Activated T-cell treated with anti-CD3 and anti-CD28 coated beads, Interleukin-2, amount 50 U/mL, for 72 hours (primary cell): ENCODE measurements at regions not wholly inside any gene's neighbourhood (a gene's known extent, or its start where the extent isn't known, plus 50 kb on each side); places are given as distances from the start of the nearest gene placed in this dataset.

Experiments
- ATAC-seq, 2 donors: fragments of 150-1000 bp; cut with Tn5 transposase; replicated peaks in 1 of 2; 2 replicates each; pipeline ENCODE4 v1.10.0; 2021; ENCODE audit warnings: moderate library complexity in 2 of 2, mild to moderate bottlenecking in 1 of 2
- DNase-seq, 2 donors: peaks; one replicate each; pipeline ENCODE4 v3.0.0; 2021 to 2022; ENCODE audit warnings: mixed read lengths in 1 of 2
- H3K27ac Mint-ChIP-seq: one replicate; pipeline ENCODE4 v1.8.0; 2022; ENCODE audit warnings: mild to moderate bottlenecking, moderate library complexity, mixed read lengths
- H3K27me3 Mint-ChIP-seq: one replicate; pipeline ENCODE4 v1.8.0; 2022; ENCODE audit warnings: low read depth, mixed read lengths
- H3K36me3 Mint-ChIP-seq, 2 donors: one replicate each; pipeline ENCODE4 v1.8.0; 2022; ENCODE audit warnings: mixed read lengths in 2 of 2, mild to moderate bottlenecking in 1 of 2; ENCODE audit not compliant: insufficient read depth in 2 of 2
- H3K4me1 Mint-ChIP-seq: one replicate; pipeline ENCODE4 v1.8.0; 2022; ENCODE audit warnings: low read depth, mixed read lengths
- H3K4me3 Mint-ChIP-seq, 2 donors: one replicate each; pipeline ENCODE4 v1.8.0; 2022; ENCODE audit warnings: mild to moderate bottlenecking in 2 of 2, mixed read lengths in 2 of 2, moderate library complexity in 2 of 2
- H3K9me3 Mint-ChIP-seq, 2 donors: one replicate each; pipeline ENCODE4 v1.8.0; 2022; ENCODE audit warnings: mixed read lengths in 2 of 2

GRCh38 chr1:84090447-84091245 lies 53.4 kb upstream of the PRKACB start:
- ATAC-seq (peak; percentile 59 to 62), DNase-seq (no peak)
- peak overlapping the region; percentile 38 for H3K27ac Mint-ChIP-seq
- H3K9me3 Mint-ChIP-seq = no peaks in the 10 kb centered on the region
- H3K36me3 Mint-ChIP-seq = peaks cover 3 to 4% of the 10 kb centered on the region in 2 donors
- no peaks in the 10 kb centered on the region for H3K27me3 Mint-ChIP-seq
- H3K4me1 Mint-ChIP-seq = peaks cover 27% of the 10 kb centered on the region
- peak overlapping the region; percentile 3 to 68 for H3K4me3 Mint-ChIP-seq

GRCh38 chr1:84089867-84090266 lies 54.2 kb upstream of the PRKACB start:
- Mint-ChIP-seq H3K27ac (peak overlapping the region; percentile 38), H3K27me3 (no peaks in the 10 kb centered on the region), H3K9me3 (no peaks in the 10 kb centered on the region), H3K4me3 (peak overlapping the region; percentile 3 to 68), H3K36me3 (no peaks in the 10 kb centered on the region), H3K4me1 (peaks cover 27% of the 10 kb centered on the region)
- ATAC-seq (peak; percentile 61 to 66), DNase-seq (no peak)

GRCh38 chr1:84089465-84089864 lies 54.6 kb upstream of the PRKACB start:
- H3K4me1 Mint-ChIP-seq = peaks cover 27% of the 10 kb centered on the region
- H3K9me3 Mint-ChIP-seq = no peaks in the 10 kb centered on the region
- H3K27me3 Mint-ChIP-seq = no peaks in the 10 kb centered on the region
- peak overlapping the region; percentile 3 to 68 for H3K4me3 Mint-ChIP-seq
- H3K36me3 Mint-ChIP-seq = no peaks in the 10 kb centered on the region
- ATAC-seq (peak; percentile 83 to 86), DNase-seq (no peak)
- peak overlapping the region; percentile 38 for H3K27ac Mint-ChIP-seq

- Mint-ChIP-seq H3K9me3 (no peaks in the 10 kb centered on the region), H3K27ac (no peak overlapping the region), H3K4me1 (peaks cover 27% of the 10 kb centered on the region), H3K27me3 (no peaks in the 10 kb centered on the region), H3K4me3 (no peak overlapping the region), H3K36me3 (no peaks in the 10 kb centered on the region)
- DNase-seq (no peak), ATAC-seq (no peak)
Measured at GRCh38 chr1:84086616-84087015, 57.5 kb upstream of the PRKACB start.

- no peak for DNase-seq
- no peak for ATAC-seq
Measured at GRCh38 chr1:84086189-84086588, 57.9 kb upstream of the PRKACB start.

GRCh38 chr1:84083307-84083706 lies 60.8 kb upstream of the PRKACB start:
- H3K4me1 Mint-ChIP-seq = peaks cover 9% of the 10 kb centered on the region
- H3K4me3 Mint-ChIP-seq = no peak overlapping the region
- H3K9me3 Mint-ChIP-seq = no peaks in the 10 kb centered on the region
- H3K27me3 Mint-ChIP-seq = no peaks in the 10 kb centered on the region
- DNase-seq = no peak
- no peaks in the 10 kb centered on the region for H3K36me3 Mint-ChIP-seq
- ATAC-seq = no peak
- no peak overlapping the region for H3K27ac Mint-ChIP-seq

More at GRCh38 chr1:84086189-84086588, 57.9 kb upstream of the PRKACB start:
- peaks cover 27% of the 10 kb centered on the region for H3K4me1 Mint-ChIP-seq
- H3K9me3 Mint-ChIP-seq = no peaks in the 10 kb centered on the region
- no peaks in the 10 kb centered on the region for H3K36me3 Mint-ChIP-seq
- no peaks in the 10 kb centered on the region for H3K27me3 Mint-ChIP-seq
- no peak overlapping the region for H3K4me3 Mint-ChIP-seq
- H3K27ac Mint-ChIP-seq = no peak overlapping the region

- H3K4me1 Mint-ChIP-seq = peaks cover 18% of the 10 kb centered on the region
- no peaks in the 10 kb centered on the region for H3K36me3 Mint-ChIP-seq
- DNase-seq (no peak), ATAC-seq (no peak)
- no peaks in the 10 kb centered on the region for H3K9me3 Mint-ChIP-seq
- no peaks in the 10 kb centered on the region for H3K27me3 Mint-ChIP-seq
- peak overlapping the region; percentile 87 to 88 for H3K4me3 Mint-ChIP-seq
- peak overlapping the region; percentile 35 for H3K27ac Mint-ChIP-seq
Measured at GRCh38 chr1:84078842-84079202, 65.2 kb upstream of the PRKACB start.

- ATAC-seq = peak; percentile 61 to 63
- no peaks in the 10 kb centered on the region for H3K9me3 Mint-ChIP-seq
- H3K4me3 Mint-ChIP-seq = peak overlapping the region; percentile 87 to 88
- H3K27ac Mint-ChIP-seq = peak overlapping the region; percentile 35
- peaks cover 18% of the 10 kb centered on the region for H3K4me1 Mint-ChIP-seq
- H3K36me3 Mint-ChIP-seq = no peaks in the 10 kb centered on the region
- peak; percentile 43 to 47 for DNase-seq
- no peaks in the 10 kb centered on the region for H3K27me3 Mint-ChIP-seq
Measured at GRCh38 chr1:84078108-84078841, 65.8 kb upstream of the PRKACB start.

- ATAC-seq (peak; percentile 95), DNase-seq (peak; percentile 79 to 84)
- peak overlapping the region; percentile 90 for H3K27ac Mint-ChIP-seq
- peak overlapping the region; percentile 90 to 94 for H3K4me3 Mint-ChIP-seq
- H3K27me3 Mint-ChIP-seq = no peaks in the 10 kb centered on the region
- H3K9me3 Mint-ChIP-seq = no peaks in the 10 kb centered on the region
- peaks cover 18% of the 10 kb centered on the region for H3K4me1 Mint-ChIP-seq
- no peaks in the 10 kb centered on the region for H3K36me3 Mint-ChIP-seq
Measured at GRCh38 chr1:84077476-84078107, 66.5 kb upstream of the PRKACB start.

GRCh38 chr1:84073266-84073665 lies 70.8 kb upstream of the PRKACB start:
- H3K27me3 Mint-ChIP-seq = no peaks in the 10 kb centered on the region
- H3K4me1 Mint-ChIP-seq = peaks cover 8% of the 10 kb centered on the region
- peaks cover 0 to 7% of the 10 kb centered on the region in 2 donors for H3K9me3 Mint-ChIP-seq
- H3K27ac Mint-ChIP-seq = no peak overlapping the region
- ATAC-seq (no peak), DNase-seq (no peak)
- H3K4me3 Mint-ChIP-seq = no peak overlapping the region
- H3K36me3 Mint-ChIP-seq = peaks cover 7 to 8% of the 10 kb centered on the region in 2 donors

- peaks cover 7% of the 10 kb centered on the region for H3K27me3 Mint-ChIP-seq
- peaks cover 0 to 7% of the 10 kb centered on the region in 2 donors for H3K9me3 Mint-ChIP-seq
- H3K4me3 Mint-ChIP-seq = no peak overlapping the region
- H3K4me1 Mint-ChIP-seq = no peaks in the 10 kb centered on the region
- no peak overlapping the region for H3K27ac Mint-ChIP-seq
- DNase-seq (no peak), ATAC-seq (no peak)
- H3K36me3 Mint-ChIP-seq = peaks cover 7 to 8% of the 10 kb centered on the region in 2 donors
Measured at GRCh38 chr1:84069236-84069845, 70.4 kb upstream of the TTLL7 start.

GRCh38 chr1:84062496-84062895 lies 63.6 kb upstream of the TTLL7 start:
- ATAC-seq (no peak), DNase-seq (no peak)
- Mint-ChIP-seq H3K4me1 (no peaks in the 10 kb centered on the region), H3K9me3 (no peaks in the 10 kb centered on the region), H3K4me3 (no peak overlapping the region), H3K27me3 (peaks cover 13% of the 10 kb centered on the region), H3K36me3 (no peaks in the 10 kb centered on the region), H3K27ac (no peak overlapping the region)

- Mint-ChIP-seq H3K4me3 (no peak overlapping the region), H3K27me3 (peaks cover 12% of the 10 kb centered on the region), H3K4me1 (no peaks in the 10 kb centered on the region), H3K27ac (no peak overlapping the region), H3K9me3 (no peaks in the 10 kb centered on the region), H3K36me3 (no peaks in the 10 kb centered on the region)
- DNase-seq (no peak), ATAC-seq (no peak)
Measured at GRCh38 chr1:84061336-84061735, 62.4 kb upstream of the TTLL7 start.
